B cell (primary cell): ENCODE measurements at regions not wholly inside any gene's neighbourhood (a gene's known extent, or its start where the extent isn't known, plus 50 kb on each side); places are given as distances from the start of the nearest gene placed in this dataset.

Source experiments
- ATAC-seq: fragments of 200-7000 bp; cut with Tn5 transposase; one replicate; pipeline ENCODE4 v1.10.0; 2021; ENCODE audit warnings: low read depth, mild to moderate bottlenecking, moderate number of reproducible peaks, moderate library complexity
- CTCF ChIA-PET: fragments of 350-600 bp; sonication (Branson Sonifier 250); formaldehyde crosslinking; loops from one replicate; lab custom pipeline; 2021; ENCODE audit warnings: antibody characterized with exemption, inconsistent platforms; lab: Charles Lee
- POLR2A ChIA-PET: fragments of 350-600 bp; sonication (Branson Sonifier 250); formaldehyde crosslinking; loops from one replicate; lab custom pipeline; 2021; ENCODE audit warnings: antibody characterized with exemption; lab: Charles Lee
- DNase-seq: peaks from one replicate; pipeline ENCODE4 v3.0.0; 2013
- H2AFZ ChIP-seq: 2 replicates; pipeline ENCODE4 v1.6.1; 2012; ENCODE audit warnings: mild to moderate bottlenecking, low read depth, low read length; ENCODE audit not compliant: insufficient read depth, poor library complexity, severe bottlenecking
- H3K27ac ChIP-seq, 2 donors: 1 replicate in 1 of 2; 2 replicates in 1 of 2; pipeline ENCODE4 v1.5.1; 2012 to 2013; ENCODE audit warnings: low read length in 2 of 2, mild to moderate bottlenecking in 2 of 2, moderate library complexity in 1 of 2
- H3K27me3 ChIP-seq, 4 experiments: fragments of 200-600 bp in 1 of 4; sonication (generic) in 1 of 4; replicated peaks in 1 of 4; 1 replicate in 2 of 4; 2 replicates in 2 of 4; pipeline versions ENCODE4 v1.6.1 to v1.7.0; 2013 to 2016; ENCODE audit warnings: low read length in 3 of 4, mild to moderate bottlenecking in 2 of 4, mixed read lengths in 1 of 4, moderate library complexity in 1 of 4; ENCODE audit not compliant: insufficient read depth in 4 of 4, control insufficient read depth in 3 of 4; ENCODE audit errors: control extremely low read depth in 1 of 4
- H3K36me3 ChIP-seq, 2 experiments: replicated peaks in 1 of 2; 1 replicate in 1 of 2; 2 replicates in 1 of 2; pipeline versions ENCODE4 v1.6.1 to v1.7.1; 2013; ENCODE audit warnings: low read length in 1 of 2; ENCODE audit not compliant: insufficient read depth in 2 of 2, control insufficient read depth in 1 of 2; ENCODE audit errors: control extremely low read depth in 1 of 2, extremely low read depth in 1 of 2
- H3K4me1 ChIP-seq, 2 donors: fragments of 200-600 bp in 1 of 2; sonication (generic) in 1 of 2; 1 replicate in 1 of 2; 2 replicates in 1 of 2; pipeline versions ENCODE4 v1.5.1 to v1.6.1; 2013 to 2017; ENCODE audit warnings: low read length in 2 of 2; ENCODE audit not compliant: control insufficient read depth in 2 of 2, insufficient read depth in 2 of 2
- H3K4me2 ChIP-seq: replicated peaks from 2 replicates; pipeline ENCODE3; 2012; ENCODE audit warnings: mild to moderate bottlenecking, low read depth, low read length; ENCODE audit not compliant: poor library complexity, severe bottlenecking
- H3K4me3 ChIP-seq, 5 experiments: fragments of 200-600 bp in 1 of 5; sonication (generic) in 1 of 5; 1 replicate in 3 of 5; 2 replicates in 2 of 5; pipeline versions ENCODE4 v1.5.1 to v1.7.0; 2011 to 2016; ENCODE audit warnings: low read length in 4 of 5, mild to moderate bottlenecking in 4 of 5, low read depth in 2 of 5, control low read depth in 1 of 5, moderate library complexity in 1 of 5; ENCODE audit not compliant: insufficient read depth in 1 of 5; ENCODE audit errors: control extremely low read depth in 1 of 5, extremely low read depth in 1 of 5
- H3K79me2 ChIP-seq: fragments of 200-600 bp; sonication (generic); one replicate; pipeline ENCODE4 v1.6.0; 2016; ENCODE audit warnings: low read length; ENCODE audit not compliant: control insufficient read depth, insufficient read depth
- H3K9ac ChIP-seq: fragments of 200-600 bp; sonication (generic); 2 replicates; pipeline ENCODE4 v1.6.1; 2017; ENCODE audit warnings: mild to moderate bottlenecking, low read length, moderate library complexity
- H3K9me3 ChIP-seq, 3 donors: one replicate each; pipeline versions ENCODE4 v1.6.1 to v1.7.1; 2013; ENCODE audit warnings: low read length in 2 of 3; ENCODE audit not compliant: control insufficient read depth in 2 of 3, insufficient read depth in 1 of 3; ENCODE audit errors: control extremely low read depth in 1 of 3
- H4K20me1 ChIP-seq: 2 replicates; pipeline ENCODE4 v1.6.0; 2012; ENCODE audit warnings: mild to moderate bottlenecking, low read length; ENCODE audit not compliant: insufficient read depth, control insufficient read depth, poor library complexity, severe bottlenecking
- H3K27ac Mint-ChIP-seq: one replicate; pipeline ENCODE4 v1.8.0; 2021; ENCODE audit warnings: mixed read lengths
- H3K27me3 Mint-ChIP-seq: one replicate; pipeline ENCODE4 v1.8.0; 2021; ENCODE audit warnings: mixed read lengths
- H3K4me1 Mint-ChIP-seq: one replicate; pipeline ENCODE4 v1.8.0; 2021; ENCODE audit warnings: mixed read lengths
- H3K4me3 Mint-ChIP-seq: one replicate; pipeline ENCODE4 v1.8.0; 2021; ENCODE audit warnings: mixed read lengths
- H3K9me3 Mint-ChIP-seq: one replicate; pipeline ENCODE4 v1.8.0; 2022; ENCODE audit warnings: mixed read lengths; ENCODE audit not compliant: insufficient read depth
- CTCF ChIP-seq: fragments of 200-600 bp; IDR thresholded peaks from one replicate; pipeline ENCODE4 v1.8.0; 2022; ENCODE audit warnings: antibody characterized with exemption, mild to moderate bottlenecking
- EZH2 ChIP-seq: IDR thresholded peaks from 2 replicates; pipeline ENCODE4 v1.6.1; 2012; ENCODE audit warnings: borderline replicate concordance, low read depth, mild to moderate bottlenecking, moderate library complexity, low read length; ENCODE audit not compliant: insufficient read depth, poor library complexity, severe bottlenecking
- WGBS: methylation state at CpG from one replicate; pipeline ENCODE4 v1.1.5; 2013; ENCODE audit warnings: missing lambda C conversion rate; ENCODE audit not compliant: insufficient coverage; 5-methylcytosine and 5-hydroxymethylcytosine counted together
- intact Hi-C: fragments of 100-400 bp; cut with micrococcal nuclease; formaldehyde crosslinking; loops from one replicate; pipeline ENCODE4 v1.10.0; 2022

GRCh38 chr17:27384726-27385125 lies 71.5 kb upstream of the KSR1 start:
- Histone ChIP-seq H3K27ac (no peak overlapping the region), H4K20me1 (no peaks in the 10 kb centered on the region), H3K4me1 (peaks cover 0 to 4% of the 10 kb centered on the region in 2 donors), H3K79me2 (no peaks in the 10 kb centered on the region), H3K9me3 (peaks cover 0 to 11% (median 0%) of the 10 kb centered on the region in 3 donors), H2AFZ (no peak overlapping the region), H3K27me3 (peaks cover 0 to 15% (median 3%) of the 10 kb centered on the region in 4 experiments), H3K36me3 (no peaks in the 10 kb centered on the region), H3K4me3 (no peak overlapping the region), H3K9ac (no peak overlapping the region), H3K4me2 (no peak overlapping the region)
- Mint-ChIP-seq H3K9me3 (no peaks in the 10 kb centered on the region), H3K27me3 (peaks cover 4% of the 10 kb centered on the region), H3K4me3 (no peak overlapping the region), H3K27ac (no peak overlapping the region), H3K4me1 (peaks cover 10% of the 10 kb centered on the region)
- no peak for DNase-seq
- WGBS, result 92% methylated on average over 2 of the region's 2 CpGs
- no peak for ATAC-seq
- no peak for TF ChIP-seq CTCF
- no peak for TF ChIP-seq EZH2
- intact Hi-C loops, result loop anchor here (5.0 kb wide), 1 partner anchor 73 kb away; the partner anchor contains the start of gene KSR1
- CTCF ChIA-PET, result interaction anchor here (0.7 to 1.9 kb wide), 4 partner anchors 139 to 215 kb away, joined by 3 to 6 read pairs (median 4); no protein-coding TSS in a partner anchor
- POLR2A ChIA-PET, result no interaction called here

GRCh38 chr17:27385626-27386025 lies 70.6 kb upstream of the KSR1 start:
- peaks cover 10% of the 10 kb centered on the region for H3K4me1 Mint-ChIP-seq
- POLR2A ChIA-PET, result no interaction called here

More at GRCh38 chr17:27385626-27386025, 70.6 kb upstream of the KSR1 start:
- Histone ChIP-seq H3K79me2 (no peaks in the 10 kb centered on the region), H3K9me3 (peaks cover 0 to 8% (median 0%) of the 10 kb centered on the region in 3 donors), H3K4me3 (no peak overlapping the region), H3K4me2 (no peak overlapping the region), H3K27me3 (peaks cover 0 to 6% (median 0%) of the 10 kb centered on the region in 4 experiments), H4K20me1 (no peaks in the 10 kb centered on the region), H3K27ac (no peak overlapping the region), H3K36me3 (no peaks in the 10 kb centered on the region), H2AFZ (no peak overlapping the region), H3K4me1 (peaks cover 0 to 3% of the 10 kb centered on the region in 2 donors), H3K9ac (no peak overlapping the region)
- ATAC-seq (no peak), DNase-seq (no peak)
- Mint-ChIP-seq H3K27ac (no peak overlapping the region), H3K4me3 (no peak overlapping the region), H3K9me3 (no peaks in the 10 kb centered on the region), H3K27me3 (peaks cover 3% of the 10 kb centered on the region)
- intact Hi-C loops, result no loop called here
- 95% methylated on average over 1 of the region's 1 CpG for WGBS
- CTCF ChIA-PET, result interaction anchor here (0.9 to 1.9 kb wide), 3 partner anchors 24 to 149 kb away, joined by 3 to 6 read pairs (median 3); no protein-coding TSS in a partner anchor
- no peak for TF ChIP-seq EZH2
- TF ChIP-seq CTCF, result no peak
